GM12872 (cell line): ENCODE measurements at regions not wholly inside any gene's neighbourhood (a gene's known extent, or its start where the extent isn't known, plus 50 kb on each side); places are given as distances from the start of the nearest gene placed in this dataset.

Experiments used
- TF ChIP-seq, protein P1 (sequence below): IDR thresholded peaks from 3 replicates; pipeline ENCODE4 v1.5.1; 2011; ENCODE audit warnings: low read depth, mild to moderate bottlenecking, low read length, moderate library complexity; ENCODE audit not compliant: insufficient read depth

- TF ChIP-seq, protein P1, sequence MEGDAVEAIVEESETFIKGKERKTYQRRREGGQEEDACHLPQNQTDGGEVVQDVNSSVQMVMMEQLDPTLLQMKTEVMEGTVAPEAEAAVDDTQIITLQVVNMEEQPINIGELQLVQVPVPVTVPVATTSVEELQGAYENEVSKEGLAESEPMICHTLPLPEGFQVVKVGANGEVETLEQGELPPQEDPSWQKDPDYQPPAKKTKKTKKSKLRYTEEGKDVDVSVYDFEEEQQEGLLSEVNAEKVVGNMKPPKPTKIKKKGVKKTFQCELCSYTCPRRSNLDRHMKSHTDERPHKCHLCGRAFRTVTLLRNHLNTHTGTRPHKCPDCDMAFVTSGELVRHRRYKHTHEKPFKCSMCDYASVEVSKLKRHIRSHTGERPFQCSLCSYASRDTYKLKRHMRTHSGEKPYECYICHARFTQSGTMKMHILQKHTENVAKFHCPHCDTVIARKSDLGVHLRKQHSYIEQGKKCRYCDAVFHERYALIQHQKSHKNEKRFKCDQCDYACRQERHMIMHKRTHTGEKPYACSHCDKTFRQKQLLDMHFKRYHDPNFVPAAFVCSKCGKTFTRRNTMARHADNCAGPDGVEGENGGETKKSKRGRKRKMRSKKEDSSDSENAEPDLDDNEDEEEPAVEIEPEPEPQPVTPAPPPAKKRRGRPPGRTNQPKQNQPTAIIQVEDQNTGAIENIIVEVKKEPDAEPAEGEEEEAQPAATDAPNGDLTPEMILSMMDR, result no peak
Observed at GRCh38 chr5:123735384-123735783, 223.4 kb downstream of the CSNK1G3 start.

DNA sequence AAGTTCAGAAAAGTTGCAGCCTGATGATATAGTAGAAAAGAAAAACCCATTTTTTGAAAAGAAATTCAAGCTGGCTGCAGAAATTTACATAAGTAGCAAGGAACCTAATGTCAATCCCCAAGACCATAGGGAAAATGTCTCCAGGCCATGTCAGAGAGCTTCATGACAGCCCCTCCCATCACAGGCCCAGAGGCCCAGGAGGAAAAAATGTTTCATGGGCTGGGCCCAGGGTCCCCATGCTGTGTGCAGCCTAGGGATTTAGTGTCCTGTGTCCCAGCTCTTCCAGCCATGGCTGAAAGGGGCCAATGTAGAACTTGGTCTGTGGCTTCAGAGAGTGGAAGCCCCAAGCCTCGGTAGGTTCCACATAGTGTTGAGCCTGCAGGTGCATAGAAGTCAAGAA, 220.3 kb downstream of the CSNK1G3 start:
- TF ChIP-seq, protein P1, result no peak

DNA sequence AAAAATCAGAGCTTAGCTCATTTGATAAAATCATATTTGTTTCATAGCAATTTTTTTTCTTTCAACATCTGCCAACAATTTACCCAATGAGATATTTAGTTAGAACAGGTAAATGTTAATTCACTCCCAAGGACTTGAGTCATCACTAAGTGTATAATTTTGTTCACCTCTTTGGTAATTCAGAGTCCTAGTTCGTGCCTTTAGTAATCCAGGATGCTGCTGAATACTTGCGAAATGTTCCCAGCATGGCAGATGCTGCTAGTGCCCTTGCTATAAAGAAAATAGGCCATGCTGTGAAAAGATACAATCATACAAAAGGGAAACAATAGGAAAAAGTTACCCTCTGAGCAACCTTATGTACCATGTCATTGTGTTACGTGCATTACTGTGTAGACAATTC, 210.5 kb downstream of the CSNK1G3 start:
- TF ChIP-seq, protein P1, result no peak

DNA sequence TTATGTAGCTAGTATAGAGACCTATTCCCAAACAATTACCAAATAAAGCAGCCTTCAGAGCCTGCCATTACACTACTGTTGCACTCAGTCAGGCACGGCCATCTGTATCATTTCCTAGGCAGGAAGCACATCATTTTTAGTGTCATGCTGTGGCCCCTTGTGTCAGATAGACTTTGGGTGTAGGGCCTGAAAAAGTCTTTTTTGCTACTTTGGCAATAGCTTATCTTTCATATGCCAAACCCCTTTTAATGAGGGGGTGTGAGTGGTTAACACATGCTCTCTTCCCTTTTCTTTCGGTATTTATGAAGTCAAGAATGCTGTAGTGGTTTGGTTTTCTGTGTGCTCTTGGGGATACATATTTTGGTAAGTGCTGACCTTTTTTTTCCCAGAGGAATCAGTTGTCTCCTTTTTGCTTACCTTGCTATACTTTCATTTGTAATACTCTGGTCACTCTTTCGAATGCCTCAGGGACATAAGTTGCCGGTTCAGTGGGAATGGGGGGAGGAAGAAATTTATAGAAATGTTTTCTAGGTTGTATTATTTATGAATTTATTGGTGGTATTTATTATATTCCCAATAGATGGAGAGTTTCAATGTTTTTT, 209.8 kb downstream of the CSNK1G3 start:
- TF ChIP-seq, protein P1, result no peak

GRCh38 chr5:123720955-123721354, 209.0 kb downstream of the CSNK1G3 start:
- TF ChIP-seq, protein P1, result no peak

- TF ChIP-seq, protein P1, result no peak
Observed at GRCh38 chr5:123720339-123720738, 208.4 kb downstream of the CSNK1G3 start.

DNA sequence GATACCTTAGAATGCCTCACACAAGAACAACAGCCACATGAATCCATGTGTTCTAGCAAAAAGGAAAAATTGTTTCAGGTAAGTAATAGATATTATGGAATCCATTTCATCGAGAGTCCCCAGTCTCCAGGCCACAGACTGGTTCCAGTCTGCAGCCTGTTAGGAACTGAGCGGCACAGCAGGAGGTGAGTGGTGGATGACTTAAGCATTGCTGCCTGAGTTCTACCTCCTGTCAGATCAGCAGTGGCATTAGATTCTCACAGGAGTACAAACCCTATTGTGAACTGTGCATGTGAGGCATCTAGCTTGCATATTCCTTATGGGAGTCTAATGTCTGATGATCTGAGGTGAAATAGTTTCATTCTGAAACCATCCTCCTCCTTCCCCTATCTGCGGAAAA, 207.0 kb downstream of the CSNK1G3 start:
- TF ChIP-seq, protein P1, result no peak
